K562 (cell line): ENCODE measurements at regions not wholly inside any gene's neighbourhood (a gene's known extent, or its start where the extent isn't known, plus 50 kb on each side); places are given as distances from the start of the nearest gene placed in this dataset.

Experiments
- ATAC-seq: fragments of 200-7000 bp; cut with Tn5 transposase; 3 replicates; pipeline ENCODE4 v1.9.1; 2020; ENCODE audit warnings: moderate library complexity
- BruUV-seq: library from RNA; stranded (reverse); fragments of 400-500 nt; replicated peaks from 2 replicates; lab custom pipeline; 2021; lab: Mats Ljungman, UMichigan
- CTCF ChIA-PET: fragments of 300-600 bp; formaldehyde crosslinking; extraction: SDS; loops from one replicate; lab custom pipeline; 2021; ENCODE audit warnings: low intra/inter-chr PET ratio; lab: Yijun Ruan, JAX
- POLR2A ChIA-PET: fragments of 300-600, 350-650 bp; sonication (Branson Sonifier 250); formaldehyde crosslinking; extraction: SDS; loops from one replicate; lab custom pipeline; 2021; ENCODE audit warnings: antibody characterized with exemption, inconsistent platforms; lab: Yijun Ruan, JAX
- DNase-seq, 4 experiments: peaks; one replicate each; pipeline versions ENCODE4 v3.0.0 to v3.0.0-alpha.2; 2011 to 2018; ENCODE audit warnings: low spot score in 3 of 4, mixed read lengths in 3 of 4; ENCODE audit errors: extremely low read depth in 1 of 4
- FAIRE-seq: peaks from 2 replicates; lab custom pipeline; 2011; peaks lifted over from hg19 to GRCh38; lab: Jason Lieb, UNC
- H2AFZ ChIP-seq: 2 replicates; pipeline ENCODE4 v1.6.0; 2011; ENCODE audit warnings: low read depth, low read length, control low read depth, inconsistent platforms
- H3K27ac ChIP-seq: fragments of 200-600 bp; 3 replicates; pipeline ENCODE4 v1.8.0; 2011; ENCODE audit warnings: low read depth, mild to moderate bottlenecking, control low read depth, inconsistent platforms, low read length, moderate library complexity, mixed read lengths; ENCODE audit errors: extremely low read depth
- H3K27me3 ChIP-seq, 2 experiments: fragments of 300-600 bp in 1 of 2; 2 replicates in 1 of 2; 3 replicates in 1 of 2; pipeline versions ENCODE4 v1.6.0 to v1.8.0; 2011; ENCODE audit warnings: inconsistent platforms in 2 of 2, low read length in 2 of 2, mild to moderate bottlenecking in 1 of 2, mixed read lengths in 1 of 2, moderate library complexity in 1 of 2; ENCODE audit not compliant: control insufficient read depth in 2 of 2, insufficient read depth in 2 of 2
- H3K36me3 ChIP-seq: fragments of 300-600 bp; 3 replicates; pipeline ENCODE4 v1.8.0; 2011; ENCODE audit warnings: mild to moderate bottlenecking, low read length, inconsistent platforms; ENCODE audit not compliant: control insufficient read depth, insufficient read depth
- H3K4me1 ChIP-seq, 2 experiments: fragments of 200-600 bp in 1 of 2; replicated peaks in 1 of 2; 2 replicates in 1 of 2; 3 replicates in 1 of 2; pipeline versions ENCODE4 v1.5.1 to v1.8.0; 2011; ENCODE audit warnings: inconsistent platforms in 2 of 2, low read length in 2 of 2, mild to moderate bottlenecking in 1 of 2, mixed read lengths in 1 of 2, moderate library complexity in 1 of 2; ENCODE audit not compliant: control insufficient read depth in 2 of 2, insufficient read depth in 2 of 2
- H3K4me2 ChIP-seq: 2 replicates; pipeline ENCODE4 v1.6.1; 2011; ENCODE audit warnings: low read length, control low read depth, inconsistent platforms, mixed read lengths; ENCODE audit not compliant: insufficient read depth
- H3K4me3 ChIP-seq: fragments of 200-600 bp; sonication (generic), shearing (Covaris generic); 2 replicates; pipeline ENCODE4 v1.5.1; 2016; ENCODE audit warnings: control low read depth, inconsistent platforms
- H3K79me2 ChIP-seq: fragments of 200-600 bp; 3 replicates; pipeline ENCODE4 v1.8.0; 2011; ENCODE audit warnings: low read length, inconsistent platforms; ENCODE audit not compliant: control insufficient read depth, insufficient read depth
- H3K9ac ChIP-seq, 2 experiments: 2 replicates each; pipeline versions ENCODE4 v1.6.0 to v1.6.1; 2011; ENCODE audit warnings: low read depth in 2 of 2, low read length in 2 of 2, control low read depth in 1 of 2, inconsistent platforms in 1 of 2, mild to moderate bottlenecking in 1 of 2, mixed read lengths in 1 of 2; ENCODE audit not compliant: insufficient read depth in 1 of 2
- H3K9me1 ChIP-seq: one replicate; pipeline ENCODE4 v1.6.0; 2011; ENCODE audit warnings: inconsistent platforms, mild to moderate bottlenecking, low read length, moderate library complexity; ENCODE audit not compliant: control insufficient read depth, insufficient read depth
- H3K9me3 ChIP-seq: replicated peaks from 2 replicates; pipeline ENCODE4 v1.5.1; 2011; ENCODE audit warnings: low read depth, low read length, inconsistent platforms; ENCODE audit not compliant: control insufficient read depth, insufficient read depth
- H4K20me1 ChIP-seq: replicated peaks from 2 replicates; pipeline ENCODE4 v1.6.1; 2011; ENCODE audit warnings: low read length, inconsistent platforms, mixed read lengths; ENCODE audit not compliant: control insufficient read depth, insufficient read depth
- ARNT ChIP-seq, 2 experiments: fragments of 450-650 bp; IDR thresholded peaks; 2 replicates each; pipeline ENCODE4 v1.6.1; 2016; ENCODE audit warnings: mild to moderate bottlenecking in 1 of 2
- BMI1 ChIP-seq: fragments of 150-350 bp; IDR thresholded peaks from 2 replicates; pipeline ENCODE4 v1.6.1; 2014; ENCODE audit warnings: low read length
- CAMTA2 ChIP-seq: fragments of 250-450 bp; sonication (Bioruptor Pico); conservative IDR thresholded peaks from 2 replicates; pipeline ENCODE4 v1.5.1; 2022
- CBFA2T3 ChIP-seq: fragments of 450-650 bp; IDR thresholded peaks from 2 replicates; pipeline ENCODE4 v1.6.1; 2017
- CC2D1A ChIP-seq: fragments of 450-650 bp; IDR thresholded peaks from 2 replicates; pipeline ENCODE4 v1.6.1; 2017; ENCODE audit warnings: mild to moderate bottlenecking
- FOXP1 ChIP-seq: sonication (generic); formaldehyde crosslinking; IDR thresholded peaks from 2 replicates; pipeline ENCODE4 v1.8.0; 2022; ENCODE audit warnings: mild to moderate bottlenecking, missing genetic modification reagents
- GMEB1 ChIP-seq: fragments of 250-450 bp; sonication (Bioruptor Pico); IDR thresholded peaks from 2 replicates; pipeline ENCODE4 v1.4.0; 2020; ENCODE audit warnings: mild to moderate bottlenecking
- HMG20A ChIP-seq: fragments of 450-650 bp; formaldehyde crosslinking; conservative IDR thresholded peaks from 2 replicates; pipeline ENCODE4 v1.4.0; 2020; ENCODE audit warnings: mild to moderate bottlenecking, mixed read lengths
- HNRNPLL ChIP-seq: fragments of 200-400 bp; formaldehyde crosslinking; IDR thresholded peaks from 2 replicates; pipeline ENCODE4 v1.6.1; 2017; ENCODE audit warnings: low read length, low read depth, mild to moderate bottlenecking; ENCODE audit not compliant: poor library complexity, severe bottlenecking
- POLR2G ChIP-seq: fragments of 200-400 bp; formaldehyde crosslinking; IDR thresholded peaks from 2 replicates; pipeline ENCODE4 v1.6.1; 2017; ENCODE audit warnings: low read depth, mild to moderate bottlenecking, antibody characterized with exemption, low read length, moderate library complexity
- RBM15 ChIP-seq: fragments of 200-400 bp; formaldehyde crosslinking; IDR thresholded peaks from 2 replicates; pipeline ENCODE4 v1.6.1; 2018; ENCODE audit warnings: mild to moderate bottlenecking, low read length, moderate library complexity; ENCODE audit not compliant: insufficient read depth
- RBM22 ChIP-seq: fragments of 200-400 bp; formaldehyde crosslinking; IDR thresholded peaks from 2 replicates; pipeline ENCODE4 v1.6.1; 2018; ENCODE audit warnings: low read length, low read depth; ENCODE audit not compliant: poor library complexity, severe bottlenecking
- ZNF146 ChIP-seq: IDR thresholded peaks from one replicate; pipeline ENCODE4 v1.6.1; 2018; ENCODE audit warnings: missing compliant biosample characterization; ENCODE audit not compliant: unreplicated experiment
- ZNF431 ChIP-seq: sonication (generic); formaldehyde crosslinking; IDR thresholded peaks from 2 replicates; pipeline ENCODE4 v1.8.0; 2022; ENCODE audit warnings: mild to moderate bottlenecking, missing genetic modification reagents
- WGBS: fragments of 100-300 bp; shearing (Covaris generic); methylation state at CpG from one replicate; pipeline ENCODE4 v1.1.6; 2016; ENCODE audit warnings: low coverage, mixed read lengths; ENCODE audit not compliant: insufficient coverage; ENCODE audit errors: missing lambda C conversion rate; 5-methylcytosine and 5-hydroxymethylcytosine counted together
- in situ Hi-C: fragments of 300-500 bp; cut with MboI; formaldehyde crosslinking; loops from 4 replicates; pipeline ENCODE4 v1.15.0; 2018; ENCODE audit warnings: inconsistent platforms, mixed read lengths
- intact Hi-C: fragments of 100-400 bp; cut with micrococcal nuclease; formaldehyde crosslinking; loops from 2 replicates; pipeline ENCODE4 v1.14.2; 2022
- TF ChIP-seq, protein P1 (sequence below): fragments of 450-650 bp; formaldehyde crosslinking; IDR thresholded peaks from 2 replicates; pipeline ENCODE4 v1.4.0; 2020; ENCODE audit warnings: mild to moderate bottlenecking, moderate library complexity
- TF ChIP-seq, protein P2 (sequence below): sonication (generic); formaldehyde crosslinking; IDR thresholded peaks from 2 replicates; pipeline ENCODE4 v1.8.0; 2022; ENCODE audit warnings: mild to moderate bottlenecking, missing genetic modification reagents
- TF ChIP-seq, protein P3 (sequence below): fragments of 250-450 bp; sonication (Bioruptor Pico); IDR thresholded peaks from 2 replicates; pipeline ENCODE4 v1.5.1; 2021; ENCODE audit warnings: mild to moderate bottlenecking

DNA sequence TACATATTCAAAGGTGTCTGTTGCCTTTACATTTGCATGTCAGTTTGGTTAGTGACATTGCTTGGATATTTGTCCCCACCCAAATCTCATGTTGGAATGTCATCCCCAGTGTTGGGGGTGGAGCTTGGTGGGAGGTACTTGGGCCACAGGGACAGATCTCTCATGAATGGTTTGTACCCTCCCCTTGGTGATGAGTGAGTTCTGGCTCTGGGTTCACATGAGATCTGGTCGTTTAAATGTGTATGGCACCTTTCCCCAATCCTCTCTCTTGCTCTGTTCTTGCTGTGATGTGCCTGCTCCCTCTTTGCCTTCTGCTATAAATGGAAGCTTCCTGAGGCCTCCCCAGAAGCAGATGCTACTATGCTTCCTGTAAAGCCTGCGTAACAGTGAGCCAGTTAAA is 207.9 kb upstream of the DIO3 start:
- no peaks in the 10 kb centered on the region for H3K4me1 ChIP-seq
- no peaks in the 10 kb centered on the region for H3K36me3 ChIP-seq
- no peak for FAIRE-seq
- no peaks in the 10 kb centered on the region for H3K9me1 ChIP-seq
- BruUV-seq: no TSS peak
- CTCF ChIA-PET: no interaction called here
- in situ Hi-C loops: no loop called here
- no peaks in the 10 kb centered on the region for H3K79me2 ChIP-seq
- TF ChIP-seq HMG20A (CRISPR knock-in tag): no peak
- no peak for TF ChIP-seq CC2D1A
- TF ChIP-seq HNRNPLL: no peak
- TF ChIP-seq, protein P1, sequence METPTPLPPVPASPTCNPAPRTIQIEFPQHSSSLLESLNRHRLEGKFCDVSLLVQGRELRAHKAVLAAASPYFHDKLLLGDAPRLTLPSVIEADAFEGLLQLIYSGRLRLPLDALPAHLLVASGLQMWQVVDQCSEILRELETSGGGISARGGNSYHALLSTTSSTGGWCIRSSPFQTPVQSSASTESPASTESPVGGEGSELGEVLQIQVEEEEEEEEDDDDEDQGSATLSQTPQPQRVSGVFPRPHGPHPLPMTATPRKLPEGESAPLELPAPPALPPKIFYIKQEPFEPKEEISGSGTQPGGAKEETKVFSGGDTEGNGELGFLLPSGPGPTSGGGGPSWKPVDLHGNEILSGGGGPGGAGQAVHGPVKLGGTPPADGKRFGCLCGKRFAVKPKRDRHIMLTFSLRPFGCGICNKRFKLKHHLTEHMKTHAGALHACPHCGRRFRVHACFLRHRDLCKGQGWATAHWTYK (CRISPR knock-in tag): no peak
- TF ChIP-seq ZNF146: no peak
- TF ChIP-seq BMI1: no peak
- TF ChIP-seq RBM15: no peak
- TF ChIP-seq CAMTA2 (CRISPR knock-in tag): no peak
- TF ChIP-seq, protein P2, sequence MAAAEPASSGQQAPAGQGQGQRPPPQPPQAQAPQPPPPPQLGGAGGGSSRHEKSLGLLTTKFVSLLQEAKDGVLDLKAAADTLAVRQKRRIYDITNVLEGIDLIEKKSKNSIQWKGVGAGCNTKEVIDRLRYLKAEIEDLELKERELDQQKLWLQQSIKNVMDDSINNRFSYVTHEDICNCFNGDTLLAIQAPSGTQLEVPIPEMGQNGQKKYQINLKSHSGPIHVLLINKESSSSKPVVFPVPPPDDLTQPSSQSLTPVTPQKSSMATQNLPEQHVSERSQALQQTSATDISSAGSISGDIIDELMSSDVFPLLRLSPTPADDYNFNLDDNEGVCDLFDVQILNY: no peak
- TF ChIP-seq ARNT (IDR thresholded peaks at IDR 0.05): no peak
- TF ChIP-seq CBFA2T3: no peak
- TF ChIP-seq FOXP1 (CRISPR knock-in tag): no peak
- TF ChIP-seq ZNF431 (CRISPR knock-in tag): no peak
- TF ChIP-seq POLR2G: no peak
- TF ChIP-seq, protein P3, sequence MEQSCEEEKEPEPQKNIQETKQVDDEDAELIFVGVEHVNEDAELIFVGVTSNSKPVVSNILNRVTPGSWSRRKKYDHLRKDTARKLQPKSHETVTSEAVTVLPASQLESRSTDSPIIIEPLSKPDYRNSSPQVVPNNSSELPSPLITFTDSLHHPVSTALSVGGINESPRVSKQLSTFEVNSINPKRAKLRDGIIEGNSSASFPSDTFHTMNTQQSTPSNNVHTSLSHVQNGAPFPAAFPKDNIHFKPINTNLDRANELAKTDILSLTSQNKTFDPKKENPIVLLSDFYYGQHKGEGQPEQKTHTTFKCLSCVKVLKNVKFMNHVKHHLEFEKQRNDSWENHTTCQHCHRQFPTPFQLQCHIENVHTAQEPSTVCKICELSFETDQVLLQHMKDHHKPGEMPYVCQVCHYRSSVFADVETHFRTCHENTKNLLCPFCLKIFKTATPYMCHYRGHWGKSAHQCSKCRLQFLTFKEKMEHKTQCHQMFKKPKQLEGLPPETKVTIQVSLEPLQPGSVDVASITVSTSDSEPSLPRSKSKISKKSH (CRISPR knock-in tag): no peak
- no peak for TF ChIP-seq RBM22
- no peak for TF ChIP-seq GMEB1 (CRISPR knock-in tag)
- H3K27me3 ChIP-seq: peaks cover 0 to 6% of the 10 kb centered on the region in 2 experiments; a peak in 2 of 5 replicates
- POLR2A ChIA-PET: no interaction called here
- no peak for DNase-seq
- H3K9ac ChIP-seq: no peak overlapping the region
- no peak overlapping the region for H3K4me3 ChIP-seq
- H3K4me2 ChIP-seq: no peak overlapping the region
- no peaks in the 10 kb centered on the region for H4K20me1 ChIP-seq
- ATAC-seq: no peak
- intact Hi-C loops: no loop called here
- no peak overlapping the region for H2AFZ ChIP-seq
- no peaks in the 10 kb centered on the region; the same call in 1 of the 2 replicates for H3K9me3 ChIP-seq
- WGBS: 0% methylated on average over 2 of the region's 2 CpGs
- no peak overlapping the region for H3K27ac ChIP-seq
